Hematopoietic multipotent progenitor cell treated with erythropoietin and hydrocortisone succinate and interleukin-3 and kit ligand, for 4 days (in vitro differentiated cells): ENCODE measurements at regions not wholly inside any gene's neighbourhood (a gene's known extent, or its start where the extent isn't known, plus 50 kb on each side); places are given as distances from the start of the nearest gene placed in this dataset.
"Not testable (repeated sequence)": the region's sequence is repeated elsewhere in the genome, so short reads cannot be mapped to it uniquely, and the experiment has no call there.

ENCODE experiments used
- DNase-seq: peaks from one replicate; pipeline ENCODE4 v3.0.0-alpha.2; 2015

DNA sequence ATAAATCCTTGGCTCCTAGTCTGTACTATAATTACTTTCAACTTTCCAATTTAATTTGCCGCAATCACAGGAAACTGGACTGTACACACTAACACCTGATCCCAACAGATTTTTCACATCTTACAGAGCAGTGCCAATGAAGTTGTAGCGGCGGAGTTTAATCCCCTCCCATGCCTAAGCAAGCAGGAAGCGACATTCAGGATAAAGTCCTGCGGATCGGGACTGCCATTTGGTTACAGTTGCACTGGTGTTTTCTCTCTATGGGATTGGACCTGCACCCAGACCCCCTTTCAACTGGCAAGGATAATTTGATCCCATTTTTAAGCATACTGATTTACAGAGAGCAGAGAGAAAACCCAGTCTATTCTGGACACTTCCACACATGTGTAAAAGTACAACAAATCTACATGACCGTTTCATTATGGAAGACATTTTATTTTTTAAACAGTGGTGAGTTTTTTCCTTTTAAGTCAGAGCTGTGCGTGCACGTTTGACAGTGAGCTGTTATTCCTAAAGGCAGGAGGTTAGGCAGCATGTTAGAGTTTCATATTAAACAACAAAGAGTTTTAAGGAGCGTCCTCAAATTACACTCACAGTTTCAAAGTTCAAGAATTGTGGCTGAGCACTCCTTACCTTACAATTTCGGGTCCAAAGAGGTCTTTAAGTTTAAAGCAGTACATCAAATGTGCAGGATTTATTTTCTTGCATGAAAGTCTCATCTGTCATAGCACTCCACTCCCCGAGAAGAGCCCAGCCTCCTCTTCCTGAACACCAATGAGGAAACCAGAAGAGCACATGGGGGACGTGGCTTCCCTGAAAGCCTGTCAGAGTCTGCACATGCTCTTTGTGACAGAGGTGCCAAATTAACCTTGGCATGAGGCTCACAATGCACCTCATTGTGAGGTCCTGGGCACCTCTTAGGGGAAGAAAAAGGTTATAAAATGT, 141.6 kb upstream of the RFC3 start:
- peak; percentile 36 for DNase-seq

DNA sequence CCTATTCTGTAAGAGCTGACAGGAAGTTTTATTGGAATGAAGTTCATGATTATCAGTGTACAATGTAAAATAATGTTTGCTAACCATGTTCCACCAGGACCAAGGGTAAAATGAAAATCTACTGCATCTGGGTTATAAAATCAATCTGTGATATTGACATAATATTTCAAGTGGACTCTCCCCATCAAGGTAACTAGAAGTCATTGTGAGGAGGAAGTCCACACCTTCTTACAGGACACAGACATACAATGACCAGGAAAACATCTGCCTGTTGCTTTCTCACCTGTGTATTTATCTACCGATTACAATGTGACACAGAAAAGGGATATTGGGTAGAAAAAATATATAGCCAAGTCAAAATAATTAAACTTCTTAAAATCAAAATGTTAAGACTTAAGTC, 140.7 kb upstream of the RFC3 start:
- DNase-seq, result no peak

DNA sequence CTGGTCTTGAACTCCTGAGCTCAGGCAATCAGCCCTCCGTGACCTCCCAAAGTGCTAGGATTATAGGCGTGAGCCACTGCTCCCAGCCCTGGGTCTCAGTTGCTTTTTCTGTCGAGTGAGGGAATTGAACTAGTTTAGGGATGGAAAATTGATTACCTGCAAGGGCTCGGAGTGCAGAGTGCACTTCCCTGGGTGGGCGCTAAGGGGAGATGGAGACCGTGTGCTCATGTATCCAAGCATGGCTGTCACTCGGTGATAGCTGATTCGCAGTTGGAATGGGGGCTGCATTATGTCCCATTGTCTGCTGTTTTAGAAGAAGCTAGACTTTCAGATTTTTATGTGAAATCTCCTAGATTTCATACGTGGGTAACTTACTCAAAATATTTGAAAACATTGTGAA, 139.9 kb upstream of the RFC3 start:
- no peak for DNase-seq

- peak; percentile 39 for DNase-seq
Measured at GRCh38 chr13:33678906-33679657, 138.9 kb upstream of the RFC3 start.

GRCh38 chr13:33679658-33680012, 138.3 kb upstream of the RFC3 start:
- DNase-seq, result no peak

GRCh38 chr13:33682020-33682564, 135.9 kb upstream of the RFC3 start:
- DNase-seq, result no peak

GRCh38 chr13:33682646-33683045, 135.3 kb upstream of the RFC3 start:
- not testable (repeated sequence) for DNase-seq

DNA sequence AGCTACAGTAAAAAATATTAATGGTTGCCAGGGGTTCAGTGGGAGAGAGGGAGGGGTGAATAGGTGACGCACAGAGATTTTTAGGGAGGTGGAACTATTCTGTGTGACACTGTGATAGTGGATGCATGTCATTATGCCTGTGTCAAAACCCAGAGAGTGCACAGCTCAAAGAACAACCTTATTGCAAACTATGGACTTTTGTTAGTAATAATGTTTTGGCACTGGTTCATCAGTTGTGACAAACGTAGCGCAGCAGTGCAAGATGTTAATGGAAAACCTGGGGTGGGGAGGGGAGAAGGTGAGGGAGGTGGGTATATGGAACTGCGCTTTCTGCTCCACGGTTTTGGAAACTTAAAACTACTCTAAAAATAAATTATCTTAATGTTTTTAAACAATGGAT, 134.6 kb upstream of the RFC3 start:
- DNase-seq, result no peak

- DNase-seq, result no peak
Measured at GRCh38 chr13:33684874-33685273, 133.1 kb upstream of the RFC3 start.

- no peak for DNase-seq
Measured at GRCh38 chr13:33686772-33687480, 131.0 kb upstream of the RFC3 start.

DNA sequence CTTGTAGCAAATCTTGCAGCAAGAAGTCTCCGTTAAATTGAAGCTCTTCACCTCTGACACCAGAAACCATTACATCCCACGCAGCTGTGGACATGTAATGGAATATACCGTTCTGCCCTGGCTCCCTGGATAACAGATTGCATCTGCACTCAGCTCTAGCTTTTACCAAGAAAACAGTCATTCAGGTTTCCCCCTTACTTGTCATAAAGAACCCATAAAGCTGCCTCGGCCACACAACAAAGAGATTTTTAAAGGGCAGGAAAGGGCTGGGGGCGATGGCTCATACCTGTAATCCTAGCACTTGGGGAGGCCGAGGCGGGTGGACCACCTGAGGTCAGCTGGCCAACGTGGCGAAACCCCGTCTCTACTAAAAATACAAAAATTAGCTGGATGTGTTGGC, 127.6 kb upstream of the RFC3 start:
- DNase-seq, result no peak

- DNase-seq, result peak; percentile 1
Measured at GRCh38 chr13:33691980-33692379, 126.0 kb upstream of the RFC3 start.

DNA sequence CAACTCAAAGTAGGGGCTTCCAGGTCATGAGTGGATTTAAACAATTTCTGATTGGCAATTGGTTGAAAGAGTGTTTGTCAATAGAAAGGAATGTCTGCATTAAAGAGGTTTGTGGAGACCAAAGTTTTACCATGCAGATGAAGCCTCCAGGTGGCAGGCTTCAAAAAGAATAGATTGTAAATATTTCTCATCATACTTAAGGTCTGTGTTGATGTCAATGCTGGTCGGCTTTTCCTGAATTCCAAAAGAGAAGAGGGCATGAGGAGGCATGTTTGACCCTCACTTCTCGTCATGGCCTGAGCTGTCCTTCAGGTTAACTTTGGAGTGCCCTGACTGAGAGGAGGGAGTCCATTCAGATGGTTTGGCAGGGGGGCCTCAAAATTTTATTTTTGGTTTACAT, 125.4 kb upstream of the RFC3 start:
- DNase-seq, result no peak

DNA sequence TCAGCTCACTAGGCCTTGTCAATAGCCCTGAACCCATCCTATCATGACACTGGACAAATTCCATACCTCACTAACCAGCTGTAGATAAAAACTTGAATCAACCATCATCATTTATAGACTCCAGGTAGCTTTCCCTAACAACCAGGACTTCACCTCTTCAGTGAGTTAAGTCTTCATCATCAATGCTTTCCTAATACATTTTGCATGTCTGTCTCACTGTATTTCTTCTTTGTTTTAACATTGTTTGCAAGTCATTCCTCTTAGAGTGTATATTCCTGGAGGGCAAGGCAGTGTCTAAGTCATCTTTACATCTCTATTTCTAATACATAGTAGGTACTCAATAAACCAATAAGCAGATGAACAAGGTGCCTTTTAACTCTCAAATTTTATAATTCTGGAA, 123.4 kb upstream of the RFC3 start:
- no peak for DNase-seq

DNA sequence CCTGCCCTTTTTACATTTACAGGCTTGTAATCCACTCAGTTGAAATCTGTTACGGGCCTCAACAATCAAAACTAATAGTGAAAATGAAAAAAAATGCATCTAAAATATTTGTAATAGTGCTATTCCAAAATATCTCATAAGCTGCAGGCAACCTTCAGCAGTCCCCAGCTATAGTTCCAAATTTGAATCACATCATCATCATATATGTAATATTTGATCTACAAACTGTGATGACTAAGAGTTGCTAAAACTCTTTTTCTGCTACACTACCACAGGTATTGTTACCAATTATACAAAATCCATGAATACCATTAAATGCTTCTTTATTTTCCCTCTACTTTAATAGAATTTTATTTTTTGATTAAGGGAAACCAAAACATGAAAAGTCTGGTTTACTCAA, 121.4 kb upstream of the RFC3 start:
- DNase-seq, result no peak

DNA sequence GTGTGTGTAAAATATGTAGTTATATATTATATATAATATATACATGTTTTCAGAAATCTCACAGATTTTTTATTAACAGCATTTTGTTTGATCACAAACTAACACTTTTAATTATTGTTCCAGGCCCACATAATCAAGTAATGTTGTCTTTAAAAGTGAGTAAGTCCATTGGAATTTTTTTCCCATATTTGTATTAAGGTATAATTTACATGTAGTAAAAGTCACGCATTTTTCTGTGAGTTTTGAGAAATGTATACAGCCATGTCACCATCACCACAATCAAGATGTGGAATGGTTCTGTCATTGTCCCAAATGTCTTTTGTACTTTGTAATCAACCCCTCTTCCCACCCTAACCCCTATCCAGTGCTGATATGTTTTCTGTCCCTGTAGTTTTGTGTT, 120.0 kb upstream of the RFC3 start:
- no peak for DNase-seq

DNA sequence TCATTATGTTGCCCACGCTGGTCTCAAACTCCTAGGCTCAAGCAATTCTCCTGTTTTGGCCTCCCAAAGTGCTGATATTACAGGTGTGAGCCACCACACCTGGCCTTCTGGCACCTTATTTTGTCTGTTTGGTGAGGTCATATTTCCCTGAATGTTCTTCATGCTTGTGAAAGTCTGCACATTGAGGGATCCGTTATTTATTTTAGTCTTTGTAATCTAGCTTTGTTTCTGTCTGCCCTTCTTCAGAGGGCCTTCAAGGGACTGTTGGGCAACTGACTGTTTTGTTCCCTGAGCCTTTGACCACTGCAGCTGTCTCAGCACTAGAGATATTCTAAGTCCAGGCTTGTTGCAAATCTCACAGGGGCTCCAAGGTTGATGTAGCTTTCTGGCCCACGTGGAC, 110.5 kb upstream of the RFC3 start:
- DNase-seq, result no peak

- no peak for DNase-seq
Measured at GRCh38 chr13:33710924-33711323, 107.0 kb upstream of the RFC3 start.

DNA sequence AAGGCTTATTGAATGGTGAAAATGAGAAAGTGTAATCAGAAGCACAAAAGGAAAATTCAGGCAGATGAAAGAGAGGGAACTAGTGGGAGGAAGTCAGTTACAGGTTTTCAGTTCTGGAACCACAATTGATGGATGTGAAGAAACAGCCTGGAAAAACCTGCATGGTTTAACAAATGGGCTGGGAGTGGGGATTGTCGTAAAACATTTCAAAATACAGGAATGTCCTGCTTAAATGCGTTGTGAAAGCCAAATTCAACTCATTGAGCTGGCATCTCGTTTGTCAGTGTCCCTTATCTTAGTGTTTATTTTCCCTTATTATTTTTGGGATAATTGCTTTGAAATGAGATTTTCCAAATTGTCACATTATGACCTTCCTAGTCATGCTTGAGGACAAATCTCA, 106.5 kb upstream of the RFC3 start:
- no peak for DNase-seq

- DNase-seq, result no peak
Measured at GRCh38 chr13:33717775-33718174, 100.2 kb upstream of the RFC3 start.

DNA sequence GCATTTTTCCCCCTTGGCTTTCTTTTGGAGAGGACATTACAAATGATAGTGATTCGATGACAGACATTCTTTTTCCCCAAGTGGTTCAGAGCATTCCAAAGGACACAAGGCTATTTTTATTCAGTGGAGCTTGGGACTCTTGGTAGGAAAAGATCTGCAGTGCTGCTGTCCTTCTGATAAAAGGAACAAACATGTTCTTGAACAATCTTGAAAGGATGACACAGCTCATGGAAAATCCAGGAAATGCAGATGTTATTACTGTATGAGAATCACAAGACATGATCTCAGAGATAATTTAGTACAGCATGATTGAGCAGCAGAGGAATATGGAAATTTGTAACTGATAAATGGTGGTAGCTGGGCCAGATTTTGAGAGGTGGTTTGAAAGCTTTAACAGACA, 96.2 kb upstream of the RFC3 start:
- DNase-seq, result no peak

DNA sequence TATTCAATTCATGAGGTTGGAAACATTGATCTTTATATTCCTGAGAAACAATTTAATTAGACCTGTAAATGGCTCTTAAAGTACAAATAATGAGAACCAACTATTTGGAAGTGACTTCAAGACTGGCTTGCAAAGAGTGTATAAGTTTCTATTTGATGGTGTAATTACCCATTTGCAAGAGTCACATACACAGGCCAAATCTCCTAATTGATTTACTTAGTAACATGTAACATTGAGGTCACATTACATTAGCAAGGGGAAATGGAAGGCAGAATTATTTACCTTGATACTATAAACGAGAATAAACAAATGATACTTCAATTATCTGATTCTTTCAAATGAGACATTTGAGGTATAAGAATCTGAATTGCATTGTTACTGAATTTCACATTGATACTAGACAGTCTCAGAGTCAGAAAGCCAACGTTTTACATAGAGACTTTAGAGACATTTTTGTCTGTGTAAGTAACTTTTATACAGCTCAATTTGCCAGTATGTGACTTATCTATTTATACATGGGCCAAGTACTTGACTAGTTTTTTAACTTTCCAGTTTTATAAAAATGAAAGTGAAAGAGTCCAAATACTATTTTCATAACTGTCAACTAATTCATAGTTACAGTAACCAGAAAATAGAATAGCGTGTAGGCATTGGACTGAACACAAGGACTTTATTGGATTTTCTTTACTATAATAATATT, 95.6 kb upstream of the RFC3 start:
- no peak for DNase-seq

DNA sequence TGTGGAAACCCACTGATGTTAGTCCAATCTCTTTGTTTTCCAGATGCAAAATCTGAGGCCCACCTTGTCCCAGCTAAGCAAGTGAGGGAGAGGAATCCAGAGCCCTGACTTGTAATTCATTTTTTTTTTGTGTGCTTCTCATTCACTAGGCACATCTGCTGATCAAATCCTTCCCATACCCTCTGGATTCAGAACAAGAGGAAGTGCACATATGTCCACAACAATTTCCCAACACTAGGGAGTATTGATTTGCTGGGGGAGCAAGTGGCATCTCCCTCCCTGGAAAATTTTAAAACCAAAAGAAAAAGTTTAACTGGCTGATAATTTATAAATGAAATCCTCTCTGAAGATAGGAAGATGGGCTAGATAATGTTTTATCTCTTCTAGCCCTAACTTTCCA, 94.6 kb upstream of the RFC3 start:
- no peak for DNase-seq
